HPDE6-E6E7 (cell line): ENCODE measurements at regions not wholly inside any gene's neighbourhood (a gene's known extent, or its start where the extent isn't known, plus 50 kb on each side); places are given as distances from the start of the nearest gene placed in this dataset.
"Not testable (repeated sequence)": the region's sequence is repeated elsewhere in the genome, so short reads cannot be mapped to it uniquely, and the experiment has no call there.

Experiments
- DNase-seq: peaks from one replicate; pipeline ENCODE4 v3.0.0; 2011; ENCODE audit warnings: missing footprints; ENCODE audit errors: extremely low spot score

GRCh38 chr12:89289720-89290119 is 62.6 kb downstream of the DUSP6 start:
- no peak for DNase-seq

- DNase-seq, result no peak
Measured at GRCh38 chr12:89288959-89289358, 63.3 kb downstream of the DUSP6 start.

GRCh38 chr12:89286501-89286900 is 65.8 kb downstream of the DUSP6 start:
- DNase-seq, result no peak

GRCh38 chr12:89281539-89281867 is 70.8 kb downstream of the DUSP6 start:
- no peak for DNase-seq

- no peak for DNase-seq
Measured at GRCh38 chr12:89280833-89281538, 71.3 kb downstream of the DUSP6 start.

GRCh38 chr12:89279499-89279898 is 72.8 kb downstream of the DUSP6 start:
- DNase-seq, result no peak

GRCh38 chr12:89278862-89279261 is 73.4 kb downstream of the DUSP6 start:
- no peak for DNase-seq

- no peak for DNase-seq
Measured at GRCh38 chr12:89278169-89278568, 74.1 kb downstream of the DUSP6 start.

GRCh38 chr12:89276860-89277259 is 75.4 kb downstream of the DUSP6 start:
- DNase-seq, result no peak

GRCh38 chr12:89273525-89273924 is 78.8 kb downstream of the DUSP6 start:
- no peak for DNase-seq

GRCh38 chr12:89270548-89270947 is 81.8 kb downstream of the DUSP6 start:
- DNase-seq, result no peak

GRCh38 chr12:89269174-89269573 is 83.1 kb downstream of the DUSP6 start:
- DNase-seq, result no peak

- DNase-seq, result no peak
Measured at GRCh38 chr12:89267404-89267803, 84.9 kb downstream of the DUSP6 start.

GRCh38 chr12:89266574-89267188 is 85.6 kb downstream of the DUSP6 start:
- not testable (repeated sequence) for DNase-seq

- no peak for DNase-seq
Measured at GRCh38 chr12:89264837-89265236, 87.5 kb downstream of the DUSP6 start.

GRCh38 chr12:89263900-89264299 is 88.4 kb downstream of the DUSP6 start:
- no peak for DNase-seq

- DNase-seq, result no peak
Measured at GRCh38 chr12:89262855-89263552, 89.3 kb downstream of the DUSP6 start.

- DNase-seq, result no peak
Measured at GRCh38 chr12:89261982-89262381, 90.3 kb downstream of the DUSP6 start.

- DNase-seq, result no peak
Measured at GRCh38 chr12:89260841-89261637, 91.3 kb downstream of the DUSP6 start.

GRCh38 chr12:89259821-89260220 is 92.5 kb downstream of the DUSP6 start:
- no peak for DNase-seq

GRCh38 chr12:89258240-89258969 is 93.9 kb downstream of the DUSP6 start:
- DNase-seq, result no peak

GRCh38 chr12:89257340-89257739 is 95.0 kb downstream of the DUSP6 start:
- no peak for DNase-seq
